Erythroblast (primary cell): ENCODE measurements at regions not wholly inside any gene's neighbourhood (a gene's known extent, or its start where the extent isn't known, plus 50 kb on each side); places are given as distances from the start of the nearest gene placed in this dataset.

ENCODE experiments used
- GATA1 ChIP-seq: IDR thresholded peaks from 2 replicates; pipeline ENCODE4 v1.6.1; 2011; ENCODE audit warnings: low read depth, mild to moderate bottlenecking, control low read depth, low read length, moderate library complexity
- POLR2A ChIP-seq: IDR thresholded peaks from 2 replicates; pipeline ENCODE4 v1.6.1; 2011; ENCODE audit warnings: mild to moderate bottlenecking, low read length

DNA sequence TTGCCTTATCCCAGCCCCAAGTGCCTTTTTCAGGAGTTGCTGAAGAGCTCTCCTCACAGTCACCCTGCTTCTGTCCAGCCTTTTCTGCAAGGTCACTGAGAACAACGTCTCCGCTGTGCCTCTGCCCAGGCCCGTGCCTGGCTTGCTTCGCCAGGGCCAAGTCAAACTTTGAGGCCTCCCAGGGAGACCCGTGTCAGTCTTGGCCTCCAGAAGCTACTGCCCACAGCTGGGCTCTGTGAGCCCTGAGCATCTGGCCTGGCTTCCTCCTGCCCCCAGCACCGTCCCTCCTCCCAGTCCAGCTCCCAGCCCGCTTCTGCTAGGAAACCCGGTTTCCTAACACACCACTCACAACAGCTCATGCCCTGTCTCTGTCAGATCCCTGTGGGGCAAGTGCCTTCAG lies 165.9 kb downstream of the TEX29 start:
- TF ChIP-seq POLR2A, result no peak
- TF ChIP-seq GATA1, result no peak
